SK-N-MC (cell line): ENCODE measurements at regions not wholly inside any gene's neighbourhood (a gene's known extent, or its start where the extent isn't known, plus 50 kb on each side); places are given as distances from the start of the nearest gene placed in this dataset.

Experiments
- DNase-seq: peaks from one replicate; pipeline ENCODE4 v3.0.0-alpha.2; 2011; ENCODE audit warnings: low read depth, low spot score
- H3K27ac ChIP-seq: fragments of 200-600 bp; sonication (generic); 2 replicates; pipeline ENCODE4 v1.5.1; 2016; ENCODE audit warnings: mixed run types
- H3K36me3 ChIP-seq: fragments of 200-600 bp; sonication (generic); 2 replicates; pipeline ENCODE4 v1.6.1; 2017; ENCODE audit warnings: antibody characterized with exemption, low read length, mixed read lengths; ENCODE audit not compliant: insufficient read depth
- H3K4me3 ChIP-seq: fragments of 200-600 bp; sonication (generic); 2 replicates; pipeline ENCODE4 v1.5.1; 2016
- H3K9ac ChIP-seq: fragments of 200-600 bp; sonication (generic); 2 replicates; pipeline ENCODE4 v1.8.0; 2017; ENCODE audit warnings: mixed run types, mixed read lengths; ENCODE audit not compliant: insufficient read length
- H3K9me3 ChIP-seq: fragments of 200-600 bp; sonication (generic); 2 replicates; pipeline ENCODE4 v1.6.1; 2017; ENCODE audit warnings: low read depth, mild to moderate bottlenecking, antibody characterized with exemption, low read length, moderate library complexity, mixed read lengths
- EZH2 ChIP-seq: fragments of 200-600 bp; sonication (generic); IDR thresholded peaks from one replicate; pipeline ENCODE4 v1.6.1; 2017; ENCODE audit warnings: antibody characterized with exemption
- FOXP2 ChIP-seq: optimal IDR thresholded peaks from 2 replicates; pipeline ENCODE3; 2011; ENCODE audit warnings: mild to moderate bottlenecking, moderate library complexity; ENCODE audit not compliant: insufficient read depth; ENCODE audit errors: extremely low read length, control extremely low read depth
- POLR2AphosphoS5 ChIP-seq: IDR thresholded peaks from 2 replicates; pipeline ENCODE4 v1.6.1; 2012; ENCODE audit warnings: mild to moderate bottlenecking, low read depth, low read length, borderline replicate concordance

- Histone ChIP-seq H3K9ac (no peak overlapping the region), H3K4me3 (0 out of 2 replicates have a peak overlapping the region, but pooled peaks have one; percentile 29), H3K36me3 (no peaks in the 10 kb centered on the region), H3K27ac (peak overlapping the region; percentile 95), H3K9me3 (no peaks in the 10 kb centered on the region)
- no peak for DNase-seq
- TF ChIP-seq EZH2 (no peak), POLR2AphosphoS5 (no peak), FOXP2 (no peak)
Measured at GRCh38 chr19:31100206-31100590, 249.0 kb downstream of the TSHZ3 start.

- H3K4me3 ChIP-seq: 0 out of 2 replicates have a peak overlapping the region, but pooled peaks have one; percentile 29
- DNase-seq: no peak
- TF ChIP-seq POLR2AphosphoS5: no peak
- TF ChIP-seq FOXP2: no peak
- TF ChIP-seq EZH2: no peak
- H3K27ac ChIP-seq: peak overlapping the region; percentile 95
- no peak overlapping the region for H3K9ac ChIP-seq
- H3K9me3 ChIP-seq: no peaks in the 10 kb centered on the region
- H3K36me3 ChIP-seq: no peaks in the 10 kb centered on the region
Measured at GRCh38 chr19:31099515-31100205, 249.6 kb downstream of the TSHZ3 start.

- Histone ChIP-seq H3K36me3 (no peaks in the 10 kb centered on the region), H3K9ac (no peak overlapping the region), H3K27ac (no peak overlapping the region), H3K9me3 (no peaks in the 10 kb centered on the region), H3K4me3 (no peak overlapping the region)
- TF ChIP-seq FOXP2 (no peak), EZH2 (no peak), POLR2AphosphoS5 (no peak)
- DNase-seq: no peak
Measured at GRCh38 chr19:31098836-31099235, 250.4 kb downstream of the TSHZ3 start.

GRCh38 chr19:31096935-31097545, 252.2 kb downstream of the TSHZ3 start:
- TF ChIP-seq EZH2: no peak
- no peak for TF ChIP-seq POLR2AphosphoS5
- TF ChIP-seq FOXP2: no peak
- no peaks in the 10 kb centered on the region for H3K36me3 ChIP-seq
- H3K27ac ChIP-seq: peak overlapping the region; percentile 6; the same call in 1 of the 2 replicates
- H3K9me3 ChIP-seq: no peaks in the 10 kb centered on the region
- H3K4me3 ChIP-seq: no peak overlapping the region
- H3K9ac ChIP-seq: no peak overlapping the region
- no peak for DNase-seq

- H3K4me3 ChIP-seq: no peak overlapping the region
- no peak for TF ChIP-seq FOXP2
- TF ChIP-seq EZH2: no peak
- TF ChIP-seq POLR2AphosphoS5: no peak
- DNase-seq: no peak
- no peak overlapping the region for H3K9ac ChIP-seq
- H3K9me3 ChIP-seq: no peaks in the 10 kb centered on the region
- peak overlapping the region; percentile 6; the same call in 1 of the 2 replicates for H3K27ac ChIP-seq
- H3K36me3 ChIP-seq: no peaks in the 10 kb centered on the region
Measured at GRCh38 chr19:31096062-31096830, 253.0 kb downstream of the TSHZ3 start.

GRCh38 chr19:31095100-31095804, 254.0 kb downstream of the TSHZ3 start:
- Histone ChIP-seq H3K4me3 (no peak overlapping the region), H3K9ac (no peak overlapping the region), H3K9me3 (no peaks in the 10 kb centered on the region), H3K27ac (no peak overlapping the region), H3K36me3 (no peaks in the 10 kb centered on the region)
- no peak for TF ChIP-seq FOXP2
- TF ChIP-seq POLR2AphosphoS5: no peak
- TF ChIP-seq EZH2: no peak
- no peak for DNase-seq

GRCh38 chr19:31092274-31092673, 257.0 kb downstream of the TSHZ3 start:
- Histone ChIP-seq H3K9me3 (no peaks in the 10 kb centered on the region), H3K9ac (no peak overlapping the region), H3K27ac (no peak overlapping the region), H3K36me3 (no peaks in the 10 kb centered on the region), H3K4me3 (no peak overlapping the region)
- TF ChIP-seq POLR2AphosphoS5: no peak
- TF ChIP-seq EZH2: no peak
- no peak for TF ChIP-seq FOXP2
- DNase-seq: no peak
